ENCODE measurements at regions not wholly inside any gene's neighbourhood (a gene's known extent, or its start where the extent isn't known, plus 50 kb on each side); places are given as distances from the start of the nearest gene placed in this dataset.
"Not testable (repeated sequence)": the region's sequence is repeated elsewhere in the genome, so short reads cannot be mapped to it uniquely, and the experiment has no call there.

- no peak overlapping the region for H3K4me3 Mint-ChIP-seq (ENCODE audit: low read depth)
- TF ChIP-seq CTCF (IDR thresholded peaks at IDR 0.05; ENCODE audit: unreplicated experiment) = no peak
- H3K27me3 Mint-ChIP-seq = no peaks in the 10 kb centered on the region
Observed at GRCh38 chr10:53166325-53166724, 393.7 kb upstream of the MBL2 start.

GRCh38 chr10:53162856-53163255, 390.3 kb upstream of the MBL2 start:
- Mint-ChIP-seq H3K36me3 (ENCODE audit: insufficient read depth) (no peaks in the 10 kb centered on the region), H3K4me3 (ENCODE audit: low read depth) (no peak overlapping the region), H3K9me3 (ENCODE audit: low read depth) (peaks cover 4% of the 10 kb centered on the region), H3K4me1 (ENCODE audit: low read depth) (no peaks in the 10 kb centered on the region), H3K27ac (no peak overlapping the region), H3K27me3 (no peaks in the 10 kb centered on the region)
- no peak for DNase-seq (ENCODE audit: low spot score, unreplicated experiment)
- no peak for TF ChIP-seq CTCF (IDR thresholded peaks at IDR 0.05; ENCODE audit: unreplicated experiment)

More at GRCh38 chr10:53166325-53166724, 393.7 kb upstream of the MBL2 start:
- Mint-ChIP-seq H3K4me1 (ENCODE audit: low read depth) (no peaks in the 10 kb centered on the region), H3K9me3 (ENCODE audit: low read depth) (no peaks in the 10 kb centered on the region), H3K27ac (no peak overlapping the region), H3K36me3 (ENCODE audit: insufficient read depth) (no peaks in the 10 kb centered on the region)
- DNase-seq (ENCODE audit: low spot score, unreplicated experiment) = no peak

- Mint-ChIP-seq H3K27me3 (no peaks in the 10 kb centered on the region), H3K9me3 (ENCODE audit: low read depth) (peaks cover 9% of the 10 kb centered on the region), H3K27ac (no peak overlapping the region), H3K4me1 (ENCODE audit: low read depth) (no peaks in the 10 kb centered on the region), H3K36me3 (ENCODE audit: insufficient read depth) (no peaks in the 10 kb centered on the region), H3K4me3 (ENCODE audit: low read depth) (no peak overlapping the region)
- DNase-seq (ENCODE audit: low spot score, unreplicated experiment) = no peak
- no peak for TF ChIP-seq CTCF (IDR thresholded peaks at IDR 0.05; ENCODE audit: unreplicated experiment)
Observed at GRCh38 chr10:53161231-53161630, 388.6 kb upstream of the MBL2 start.

- not testable (repeated sequence) for H3K4me1 Mint-ChIP-seq (ENCODE audit: low read depth); H3K4me3 Mint-ChIP-seq (ENCODE audit: low read depth); H3K27ac Mint-ChIP-seq; H3K36me3 Mint-ChIP-seq (ENCODE audit: insufficient read depth); DNase-seq (ENCODE audit: low spot score, unreplicated experiment); H3K27me3 Mint-ChIP-seq
- H3K9me3 Mint-ChIP-seq (ENCODE audit: low read depth) = peaks cover 18% of the 10 kb centered on the region
Observed at GRCh38 chr10:53155674-53156073, 383.1 kb upstream of the MBL2 start.

GRCh38 chr10:53153831-53154230, 381.2 kb upstream of the MBL2 start:
- H3K9me3 Mint-ChIP-seq (ENCODE audit: low read depth) = peaks cover 18% of the 10 kb centered on the region
- H3K4me1 Mint-ChIP-seq (ENCODE audit: low read depth) = peaks cover 3% of the 10 kb centered on the region
- H3K27me3 Mint-ChIP-seq = no peaks in the 10 kb centered on the region
- TF ChIP-seq CTCF (IDR thresholded peaks at IDR 0.05; ENCODE audit: unreplicated experiment) = no peak
- no peak for DNase-seq (ENCODE audit: low spot score, unreplicated experiment)
- peaks cover 3% of the 10 kb centered on the region for H3K36me3 Mint-ChIP-seq (ENCODE audit: insufficient read depth)
- no peak overlapping the region for H3K27ac Mint-ChIP-seq
- no peak overlapping the region for H3K4me3 Mint-ChIP-seq (ENCODE audit: low read depth)

GRCh38 chr10:53140506-53140905, 367.9 kb upstream of the MBL2 start:
- TF ChIP-seq CTCF (IDR thresholded peaks at IDR 0.05; ENCODE audit: unreplicated experiment) = no peak
- H3K27ac Mint-ChIP-seq = no peak overlapping the region
- peaks cover 9% of the 10 kb centered on the region for H3K36me3 Mint-ChIP-seq (ENCODE audit: insufficient read depth)
- no peaks in the 10 kb centered on the region for H3K27me3 Mint-ChIP-seq
- H3K4me1 Mint-ChIP-seq (ENCODE audit: low read depth) = peaks cover 16% of the 10 kb centered on the region
- no peak overlapping the region for H3K4me3 Mint-ChIP-seq (ENCODE audit: low read depth)
- DNase-seq (ENCODE audit: low spot score, unreplicated experiment) = no peak
- peaks cover 29% of the 10 kb centered on the region for H3K9me3 Mint-ChIP-seq (ENCODE audit: low read depth)

Measured in progenitor cell of endocrine pancreas (in vitro differentiated cells).